Stimulated activated effector memory CD8-positive, alpha-beta T cell treated with anti-CD3 and anti-CD28 coated beads, Interleukin-12 subunit alpha, Interleukin-12 subunit beta, amount 100 ng/mL, for 72 hours (primary cell): ENCODE measurements at regions not wholly inside any gene's neighbourhood (a gene's known extent, or its start where the extent isn't known, plus 50 kb on each side); places are given as distances from the start of the nearest gene placed in this dataset.

ENCODE experiments used
- ATAC-seq: fragments of 150-1000 bp; cut with Tn5 transposase; 2 replicates; pipeline ENCODE4 v1.10.0; 2021
- DNase-seq, 2 donors: peaks; one replicate each; pipeline ENCODE4 v3.0.0; 2021 to 2022; ENCODE audit warnings: low spot score in 2 of 2
- H3K27ac Mint-ChIP-seq: one replicate; pipeline ENCODE4 v1.8.0; 2022; ENCODE audit warnings: mild to moderate bottlenecking, mixed read lengths
- H3K36me3 Mint-ChIP-seq: one replicate; pipeline ENCODE4 v1.8.0; 2022; ENCODE audit warnings: mild to moderate bottlenecking, mixed read lengths
- H3K4me1 Mint-ChIP-seq: one replicate; pipeline ENCODE4 v1.8.0; 2022; ENCODE audit warnings: mixed read lengths
- H3K4me3 Mint-ChIP-seq: one replicate; pipeline ENCODE4 v1.8.0; 2022; ENCODE audit warnings: mild to moderate bottlenecking, mixed read lengths
- H3K9me3 Mint-ChIP-seq: one replicate; pipeline ENCODE4 v1.8.0; 2022; ENCODE audit warnings: mixed read lengths

DNA sequence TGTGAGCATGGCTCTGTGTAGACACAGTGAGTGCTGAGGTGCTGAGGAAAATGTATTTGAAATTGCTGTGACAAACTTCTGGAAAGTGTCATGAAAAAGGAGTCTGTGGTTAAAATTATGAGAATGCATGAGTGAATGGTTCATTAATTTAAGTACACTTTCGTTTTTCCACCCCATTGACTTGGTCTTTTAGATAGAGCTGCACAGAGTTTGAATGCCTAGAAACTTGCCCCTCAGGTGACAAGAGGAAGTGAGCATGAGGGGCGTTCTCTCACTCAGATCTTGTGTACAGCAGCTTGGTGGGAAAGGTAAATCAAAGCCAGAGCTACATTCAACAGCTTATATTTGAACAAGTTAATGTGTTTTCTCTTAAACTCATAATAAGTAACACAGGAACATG is 296.8 kb downstream of the WDR72 start:
- DNase-seq, result no peak
- H3K9me3 Mint-ChIP-seq, result no peaks in the 10 kb centered on the region
- no peak for ATAC-seq
- no peaks in the 10 kb centered on the region for H3K4me1 Mint-ChIP-seq
- H3K27ac Mint-ChIP-seq, result no peak overlapping the region
- H3K4me3 Mint-ChIP-seq, result no peak overlapping the region
- H3K36me3 Mint-ChIP-seq, result no peaks in the 10 kb centered on the region

DNA sequence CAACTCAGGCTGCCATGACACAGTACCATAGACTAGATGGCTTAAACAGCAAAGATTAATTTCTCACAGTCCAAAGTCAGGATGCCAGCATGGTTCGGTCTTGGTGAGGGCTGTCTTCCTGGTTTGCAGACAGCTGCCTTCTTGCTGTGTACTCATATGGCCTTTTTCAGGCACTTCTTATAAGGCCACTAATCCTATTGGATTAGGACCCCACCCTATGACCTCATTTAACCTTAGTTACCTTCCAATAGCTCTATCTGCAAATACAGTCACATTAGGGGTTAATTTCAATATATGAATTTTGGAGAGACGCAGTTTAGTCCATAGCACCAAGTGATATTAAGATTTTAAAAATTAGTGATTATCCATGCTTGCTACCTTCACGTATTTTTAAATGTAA is 297.8 kb downstream of the WDR72 start:
- Mint-ChIP-seq H3K27ac (no peak overlapping the region), H3K4me1 (no peaks in the 10 kb centered on the region), H3K4me3 (no peak overlapping the region), H3K9me3 (no peaks in the 10 kb centered on the region), H3K36me3 (no peaks in the 10 kb centered on the region)
- DNase-seq (no peak), ATAC-seq (no peak)

DNA sequence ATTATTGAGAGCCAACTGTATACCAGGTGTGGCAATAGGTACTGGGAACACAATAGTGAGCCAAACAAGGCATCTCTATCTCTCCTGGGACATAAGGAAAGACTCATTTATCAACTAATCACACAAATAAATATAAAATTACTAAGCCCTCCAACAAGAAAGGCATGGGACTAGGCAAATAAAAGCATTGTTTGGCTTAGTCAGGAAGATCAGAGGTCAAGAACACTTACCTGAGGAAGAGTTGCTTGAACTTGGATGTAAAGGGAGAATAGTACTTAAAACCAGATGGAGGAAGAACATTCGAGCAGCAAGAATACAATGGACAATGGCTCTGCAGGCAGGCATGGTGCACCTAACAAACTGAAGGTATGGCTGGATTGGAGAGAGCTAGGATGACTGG is 300.7 kb downstream of the WDR72 start:
- Mint-ChIP-seq H3K27ac (no peak overlapping the region), H3K4me3 (no peak overlapping the region)

DNA sequence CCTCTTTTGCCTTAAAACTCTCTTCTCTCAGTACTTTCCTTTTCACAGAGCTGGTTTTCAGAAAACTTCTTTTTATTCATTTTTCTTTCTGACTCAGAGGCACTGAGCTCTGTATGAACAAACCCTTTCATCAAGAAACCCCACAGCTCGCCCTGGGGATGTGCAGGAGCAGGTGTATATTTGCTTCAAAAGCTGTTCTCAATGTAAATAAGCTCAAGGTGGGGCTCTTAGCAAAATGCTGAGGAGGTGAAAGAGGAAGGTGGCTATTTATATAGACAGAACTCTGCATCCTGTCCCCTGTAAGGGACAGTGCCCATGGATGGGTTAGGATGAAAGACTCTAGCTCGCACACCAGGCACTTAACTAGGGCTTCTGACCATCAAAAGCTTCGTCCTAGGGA is 302.0 kb downstream of the WDR72 start:
- no peak for ATAC-seq
- no peaks in the 10 kb centered on the region for H3K9me3 Mint-ChIP-seq

More for the DNA sequence above, 300.7 kb downstream of the WDR72 start:
- Mint-ChIP-seq H3K9me3 (no peaks in the 10 kb centered on the region), H3K4me1 (no peaks in the 10 kb centered on the region), H3K36me3 (no peaks in the 10 kb centered on the region)
- no peak for ATAC-seq
- no peak for DNase-seq

DNA sequence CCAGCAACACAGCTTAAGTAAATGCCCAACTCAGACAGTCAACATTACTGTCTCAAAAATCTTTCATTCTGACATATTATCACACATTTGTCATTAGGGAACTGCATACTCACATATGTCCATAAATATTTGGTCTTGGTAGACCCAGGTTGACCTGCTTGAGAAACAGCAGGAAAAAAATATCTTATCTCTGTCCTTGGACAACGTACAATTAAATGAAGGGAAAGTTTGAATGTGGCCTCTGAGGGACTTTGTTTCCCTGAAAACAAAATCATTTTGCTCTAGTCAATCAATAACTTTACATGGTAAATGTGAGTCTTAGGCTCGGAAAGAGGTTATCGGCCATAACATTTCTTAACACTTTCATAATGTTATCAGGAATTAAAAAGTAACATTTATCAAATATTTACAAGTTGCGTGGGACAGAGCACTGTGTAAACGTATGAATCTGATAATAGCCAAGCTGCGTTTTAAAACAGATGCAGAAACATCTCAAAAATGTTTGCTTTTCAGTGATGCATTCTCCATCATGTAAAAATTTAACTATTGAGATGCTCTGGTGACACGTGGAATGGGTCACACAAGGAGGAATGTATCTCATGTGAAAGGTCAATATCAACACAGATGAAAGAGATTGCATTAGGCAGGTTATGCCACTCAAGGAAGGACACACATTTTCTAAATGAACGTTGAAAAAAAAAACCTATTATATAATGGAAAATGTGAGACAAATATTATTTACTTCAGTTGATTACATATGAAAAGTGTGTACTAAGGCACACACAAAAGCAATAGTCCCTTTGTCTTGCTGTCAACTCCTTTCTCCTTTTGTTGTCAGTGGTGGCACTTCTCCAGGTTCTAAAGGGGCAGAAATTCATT is 304.4 kb downstream of the WDR72 start:
- Mint-ChIP-seq H3K4me1 (no peaks in the 10 kb centered on the region), H3K9me3 (no peaks in the 10 kb centered on the region), H3K27ac (no peak overlapping the region), H3K4me3 (no peak overlapping the region), H3K36me3 (no peaks in the 10 kb centered on the region)
- ATAC-seq (no peak), DNase-seq (no peak)

More for the DNA sequence above, 302.0 kb downstream of the WDR72 start:
- no peaks in the 10 kb centered on the region for H3K4me1 Mint-ChIP-seq
- no peak for DNase-seq
- no peak overlapping the region for H3K4me3 Mint-ChIP-seq
- no peaks in the 10 kb centered on the region for H3K36me3 Mint-ChIP-seq
- no peak overlapping the region for H3K27ac Mint-ChIP-seq

DNA sequence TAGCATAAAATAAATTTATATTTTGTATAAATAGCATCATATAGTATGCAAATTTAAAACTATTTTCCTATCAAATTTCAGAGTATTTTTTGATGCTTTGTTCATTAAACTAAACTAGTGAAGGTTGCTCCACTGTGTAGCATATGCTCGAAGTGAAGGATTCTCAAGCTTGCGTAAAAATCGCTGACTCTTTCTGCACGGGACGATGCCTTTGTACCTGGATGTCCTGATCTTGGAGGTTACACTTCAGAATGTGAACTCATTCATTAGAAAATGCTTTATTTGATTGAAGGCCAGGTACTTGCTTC is 305.0 kb downstream of the WDR72 start:
- no peak for DNase-seq
- no peaks in the 10 kb centered on the region for H3K9me3 Mint-ChIP-seq
- H3K4me3 Mint-ChIP-seq, result no peak overlapping the region
- no peak for ATAC-seq
- no peaks in the 10 kb centered on the region for H3K36me3 Mint-ChIP-seq
- H3K27ac Mint-ChIP-seq, result no peak overlapping the region
- no peaks in the 10 kb centered on the region for H3K4me1 Mint-ChIP-seq

DNA sequence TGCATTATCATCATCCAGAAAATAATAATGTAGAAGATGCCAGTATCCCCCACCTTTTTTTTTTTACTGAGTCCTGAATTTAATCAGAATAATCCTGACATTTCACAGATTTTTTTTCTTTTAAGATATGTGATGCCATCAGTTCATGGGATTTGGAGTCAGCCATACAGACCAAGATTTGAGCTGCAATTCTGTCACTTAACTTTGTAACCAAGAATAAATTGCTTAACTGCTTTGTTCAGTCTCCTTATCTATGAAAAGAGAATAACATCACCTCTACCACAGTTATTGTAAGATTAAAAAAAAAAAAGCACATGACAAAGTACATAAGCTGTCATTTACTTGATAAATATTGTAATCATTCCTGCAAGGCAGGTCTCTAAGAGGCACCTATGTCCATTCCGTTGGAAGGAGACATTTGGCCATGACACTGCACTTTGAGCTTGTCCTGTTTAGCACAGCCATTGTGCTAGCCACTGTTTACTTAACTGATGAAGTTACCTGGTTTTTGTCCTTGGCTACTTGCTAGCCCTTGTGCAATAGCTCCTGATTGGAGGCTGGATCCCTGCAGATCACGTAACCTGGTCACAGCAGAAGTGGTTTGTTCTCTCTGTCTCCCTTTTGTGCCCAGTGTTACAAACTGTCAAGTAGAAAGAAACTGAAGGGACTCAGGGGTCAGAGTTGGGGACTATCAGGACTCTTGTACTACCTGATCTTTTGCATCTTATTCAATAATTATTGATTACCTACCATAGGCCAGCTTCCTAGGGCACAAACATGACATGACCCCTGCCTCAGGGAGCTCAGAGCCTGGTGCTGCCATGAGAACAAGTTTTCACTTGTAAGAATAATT is 306.0 kb downstream of the WDR72 start:
- no peaks in the 10 kb centered on the region for H3K4me1 Mint-ChIP-seq
- DNase-seq (no peak), ATAC-seq (no peak)
- no peak overlapping the region for H3K4me3 Mint-ChIP-seq
- H3K36me3 Mint-ChIP-seq, result no peaks in the 10 kb centered on the region
- H3K27ac Mint-ChIP-seq, result no peak overlapping the region
- H3K9me3 Mint-ChIP-seq, result no peaks in the 10 kb centered on the region

DNA sequence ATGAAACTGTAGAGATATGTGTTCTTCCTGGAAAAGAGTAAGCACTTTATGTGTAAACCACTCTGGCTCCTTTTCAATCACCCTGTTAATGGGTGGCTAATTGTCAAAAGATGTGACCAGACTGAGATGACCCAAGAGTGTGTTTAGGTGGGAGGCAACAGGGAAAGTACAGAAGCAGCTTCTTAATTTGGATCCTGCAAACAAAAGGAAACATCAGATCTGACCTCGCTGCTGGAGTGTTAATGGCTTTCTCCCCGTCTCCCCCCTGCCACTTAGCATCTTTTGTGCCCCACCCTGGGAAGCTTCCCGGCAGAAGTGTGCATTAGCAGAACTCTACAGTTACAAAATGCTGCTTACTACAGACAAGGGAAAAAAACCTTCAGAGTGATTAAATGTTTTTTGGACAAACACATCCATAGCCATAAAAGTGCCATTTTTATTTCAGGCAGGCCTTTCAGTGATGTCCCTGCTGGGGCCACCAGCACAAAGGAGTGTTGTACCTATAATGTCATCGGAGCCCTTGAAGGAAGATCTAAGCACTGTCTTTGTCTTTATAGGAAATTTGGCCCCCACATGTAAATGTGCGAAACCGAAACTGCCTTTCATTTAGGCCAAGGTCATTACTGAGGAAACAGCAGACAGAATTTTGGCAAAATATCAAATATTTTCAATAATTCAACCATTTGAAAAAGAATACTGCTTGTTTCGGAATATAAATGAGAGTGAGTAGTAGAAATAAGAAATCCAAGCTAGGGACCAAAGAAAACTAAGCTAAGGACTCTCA is 311.0 kb downstream of the WDR72 start:
- Mint-ChIP-seq H3K4me1 (no peaks in the 10 kb centered on the region), H3K27ac (no peak overlapping the region), H3K36me3 (no peaks in the 10 kb centered on the region)

DNA sequence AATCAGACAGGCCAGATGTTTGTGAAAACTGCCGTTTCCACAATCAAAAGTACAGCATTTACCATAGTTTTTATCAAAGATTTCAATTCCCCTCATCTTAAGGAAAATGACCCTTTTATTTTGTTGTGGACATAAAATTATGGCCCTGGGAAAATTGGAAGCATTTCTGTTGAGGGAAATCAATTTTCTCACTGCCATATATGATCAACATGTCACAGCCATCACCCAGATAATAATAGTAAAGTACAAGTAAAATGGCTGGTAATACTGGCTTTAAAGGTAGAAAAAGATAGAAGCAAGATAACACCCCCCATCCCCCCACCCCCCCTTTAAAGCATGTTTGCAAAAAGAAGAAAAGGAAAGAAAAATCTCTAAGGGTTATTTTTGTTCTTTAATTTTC is 311.7 kb downstream of the WDR72 start:
- DNase-seq (no peak), ATAC-seq (no peak)
- Mint-ChIP-seq H3K36me3 (no peaks in the 10 kb centered on the region), H3K4me3 (no peak overlapping the region), H3K27ac (no peak overlapping the region), H3K9me3 (no peaks in the 10 kb centered on the region), H3K4me1 (no peaks in the 10 kb centered on the region)

More for the DNA sequence above, 311.0 kb downstream of the WDR72 start:
- ATAC-seq (no peak), DNase-seq (no peak)
- Mint-ChIP-seq H3K9me3 (no peaks in the 10 kb centered on the region), H3K4me3 (no peak overlapping the region)

DNA sequence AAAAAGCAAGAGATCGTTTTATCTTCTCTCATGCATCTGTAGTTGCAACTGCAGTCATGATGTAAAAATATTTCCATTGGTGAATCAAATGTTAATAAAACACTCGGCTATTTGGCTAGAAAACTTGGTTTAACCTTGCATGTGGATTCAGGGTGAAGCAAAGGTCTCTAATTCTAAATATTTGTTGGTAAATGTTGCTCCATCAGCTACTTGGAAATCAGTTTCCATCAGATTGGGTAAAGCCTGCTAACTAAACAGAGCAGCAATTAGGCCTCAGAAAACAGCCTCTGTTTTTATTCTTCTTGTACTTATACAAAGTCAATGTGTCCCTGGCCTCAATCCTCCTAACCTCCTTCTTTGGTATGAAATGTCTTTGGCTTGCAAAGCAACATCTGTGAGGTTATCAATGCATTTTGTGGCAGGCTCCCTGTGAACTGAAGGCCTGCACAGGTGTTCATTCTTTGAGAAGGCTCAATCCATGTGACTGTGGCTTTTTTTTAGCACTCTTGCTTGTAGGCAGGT is 312.3 kb downstream of the WDR72 start:
- no peak overlapping the region for H3K27ac Mint-ChIP-seq
- H3K4me1 Mint-ChIP-seq, result no peaks in the 10 kb centered on the region
- no peaks in the 10 kb centered on the region for H3K9me3 Mint-ChIP-seq
- H3K4me3 Mint-ChIP-seq, result no peak overlapping the region
- no peak for DNase-seq
- no peaks in the 10 kb centered on the region for H3K36me3 Mint-ChIP-seq
- ATAC-seq, result no peak

DNA sequence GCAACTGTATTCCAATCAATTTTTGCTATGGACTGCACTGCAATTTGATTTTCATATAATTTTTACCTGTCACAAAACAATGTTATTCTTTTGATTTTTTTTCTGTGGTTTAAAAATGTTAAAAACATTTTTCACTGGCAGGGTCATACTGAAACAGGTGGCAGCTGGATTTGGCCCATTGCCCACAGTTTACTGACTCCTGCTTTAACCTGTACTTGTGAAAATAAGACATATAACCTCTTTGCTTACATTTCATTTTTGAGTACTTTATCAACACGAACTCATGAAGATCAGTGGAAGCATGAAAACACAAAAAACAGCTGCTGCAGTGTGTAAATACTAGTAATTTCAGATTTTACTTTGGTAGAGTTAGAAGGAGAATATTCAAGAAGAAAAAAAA is 313.1 kb downstream of the WDR72 start:
- Mint-ChIP-seq H3K36me3 (no peaks in the 10 kb centered on the region), H3K4me1 (no peaks in the 10 kb centered on the region), H3K4me3 (no peak overlapping the region), H3K27ac (no peak overlapping the region), H3K9me3 (no peaks in the 10 kb centered on the region)
- ATAC-seq (no peak), DNase-seq (no peak)

DNA sequence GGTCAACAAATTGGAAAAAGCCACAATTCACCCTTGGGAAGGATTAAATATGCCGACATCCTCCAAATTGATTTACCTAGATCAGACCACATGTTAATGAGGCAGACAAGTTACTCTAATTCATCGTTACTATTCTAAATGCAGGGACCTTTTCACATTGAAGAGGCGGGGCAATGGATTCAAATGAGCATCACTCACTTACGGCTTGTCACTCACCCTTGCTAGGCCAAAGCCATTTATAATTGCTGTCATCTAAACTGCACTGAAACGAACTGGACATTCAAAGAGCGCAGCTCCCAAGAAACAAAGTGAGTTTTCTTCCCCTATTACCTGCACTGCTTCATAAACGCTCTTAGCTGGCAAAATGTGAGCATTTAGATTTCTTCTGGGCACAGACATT is 313.9 kb downstream of the WDR72 start:
- DNase-seq (no peak), ATAC-seq (no peak)
- Mint-ChIP-seq H3K27ac (no peak overlapping the region), H3K9me3 (no peaks in the 10 kb centered on the region), H3K4me1 (no peaks in the 10 kb centered on the region), H3K36me3 (no peaks in the 10 kb centered on the region), H3K4me3 (no peak overlapping the region)

DNA sequence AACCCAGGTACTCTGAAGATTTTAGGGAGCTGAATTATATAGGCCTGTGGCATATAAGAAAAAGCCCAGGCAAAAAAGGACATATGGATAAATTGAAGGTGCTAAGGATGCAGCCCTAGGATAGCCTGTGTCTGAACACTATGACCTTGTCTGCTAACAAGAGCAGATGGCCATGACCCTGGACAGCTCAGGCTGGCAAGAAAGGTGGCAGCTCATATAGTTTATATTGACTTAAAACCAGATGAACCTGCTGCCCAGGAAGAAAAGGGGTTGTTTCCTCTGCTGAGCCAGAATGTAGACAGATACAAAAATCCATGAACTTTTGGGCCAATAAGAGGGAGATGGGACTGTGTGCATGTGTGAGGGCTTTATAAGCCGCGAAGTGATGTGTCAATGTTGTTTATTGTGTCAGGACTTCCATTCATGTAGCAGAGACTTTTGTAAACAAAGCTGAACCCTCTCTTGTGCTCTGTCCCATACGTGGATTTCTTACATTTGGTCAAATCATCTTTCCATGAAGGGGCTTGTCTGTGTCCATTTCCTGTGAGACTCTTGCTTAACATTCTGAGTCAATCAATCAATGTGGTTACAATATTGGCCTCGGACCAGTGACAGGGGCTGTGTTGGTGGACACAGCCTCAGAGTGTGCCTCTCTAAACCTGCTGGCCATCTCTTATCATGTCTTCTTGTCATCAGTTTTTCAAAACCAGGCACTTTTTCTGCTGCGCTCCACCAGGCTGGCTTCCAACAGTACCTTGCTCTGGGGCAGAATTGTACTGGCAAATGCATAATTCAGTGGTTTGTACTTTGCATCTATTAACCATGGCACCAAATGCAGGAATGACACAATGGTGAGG is 321.2 kb downstream of the WDR72 start:
- Mint-ChIP-seq H3K4me3 (no peak overlapping the region), H3K36me3 (no peaks in the 10 kb centered on the region), H3K4me1 (no peaks in the 10 kb centered on the region), H3K27ac (no peak overlapping the region), H3K9me3 (no peaks in the 10 kb centered on the region)
- DNase-seq, result no peak
- ATAC-seq, result no peak

DNA sequence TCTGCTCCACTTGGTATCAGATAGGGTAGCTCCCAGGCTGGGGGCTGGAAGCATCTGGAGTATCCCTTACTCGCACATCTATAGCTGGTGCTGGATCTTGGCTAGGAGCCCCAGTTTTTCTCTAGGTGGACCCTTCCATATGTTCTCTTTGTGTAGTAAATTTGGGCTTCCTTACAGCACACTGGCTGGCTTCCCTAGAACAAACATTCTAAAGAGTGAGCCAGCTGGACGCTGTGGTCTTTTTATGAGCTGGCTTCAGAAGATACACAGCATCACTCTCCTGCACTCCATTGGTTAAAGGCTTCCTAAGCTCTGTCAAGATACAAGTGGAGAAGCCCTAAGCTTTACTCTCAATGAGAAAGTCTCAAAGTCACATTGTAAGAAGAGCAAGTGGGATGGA is 322.1 kb downstream of the WDR72 start:
- Mint-ChIP-seq H3K4me1 (no peaks in the 10 kb centered on the region), H3K36me3 (no peaks in the 10 kb centered on the region), H3K4me3 (no peak overlapping the region), H3K9me3 (no peaks in the 10 kb centered on the region), H3K27ac (no peak overlapping the region)
- ATAC-seq, result no peak
- no peak for DNase-seq
